Left cardiac atrium (tissue), 4 donors: ENCODE measurements at regions not wholly inside any gene's neighbourhood (a gene's known extent, or its start where the extent isn't known, plus 50 kb on each side); places are given as distances from the start of the nearest gene placed in this dataset.

ENCODE experiments used
- ATAC-seq, 2 donors: fragments of 200-7000 bp; cut with Tn5 transposase; one replicate each; pipeline ENCODE4 v1.9.1; 2020; ENCODE audit warnings: mild to moderate bottlenecking in 2 of 2, moderate library complexity in 2 of 2
- DNase-seq: peaks from one replicate; pipeline ENCODE4 v3.0.0-alpha.2; 2020
- intact Hi-C, 2 donors: fragments of 100-400 bp; cut with DNase I; formaldehyde crosslinking; loops; one replicate each; pipeline versions ENCODE4 v1.14.1 to v1.15.1; 2022 to 2023
- donor health status: DM: no; HTN: yes; CAD: no.
- donor health status: DM: no; HTN: yes; CAD: no; lungs with severe emphysema.
- donor health status: DM: yes; HTN: yes; CAD: no.
- donor health status: Dilated cardiomyopathy.

DNA sequence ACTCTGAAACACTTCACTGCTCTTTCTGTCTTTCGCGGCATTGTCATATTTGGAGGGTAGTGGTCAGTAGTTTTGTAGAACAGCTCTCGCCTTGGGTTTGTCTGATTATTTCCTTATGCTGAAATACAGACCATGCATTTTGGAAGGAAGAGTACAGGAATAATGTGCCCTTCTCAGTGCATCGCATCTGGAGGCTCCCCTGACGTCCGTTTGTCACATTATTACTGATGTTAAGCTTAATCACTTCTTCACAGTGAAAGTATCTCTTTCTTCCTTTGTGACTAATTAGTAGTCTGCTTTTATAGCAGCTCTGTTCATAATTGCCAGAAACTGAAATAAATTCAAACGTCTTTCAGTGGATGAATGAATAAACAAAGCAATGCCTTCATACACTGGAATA is 85.7 kb upstream of the CXADR start:
- DNase-seq (no peak), ATAC-seq (no peak)
- intact Hi-C loops = no loop called here

DNA sequence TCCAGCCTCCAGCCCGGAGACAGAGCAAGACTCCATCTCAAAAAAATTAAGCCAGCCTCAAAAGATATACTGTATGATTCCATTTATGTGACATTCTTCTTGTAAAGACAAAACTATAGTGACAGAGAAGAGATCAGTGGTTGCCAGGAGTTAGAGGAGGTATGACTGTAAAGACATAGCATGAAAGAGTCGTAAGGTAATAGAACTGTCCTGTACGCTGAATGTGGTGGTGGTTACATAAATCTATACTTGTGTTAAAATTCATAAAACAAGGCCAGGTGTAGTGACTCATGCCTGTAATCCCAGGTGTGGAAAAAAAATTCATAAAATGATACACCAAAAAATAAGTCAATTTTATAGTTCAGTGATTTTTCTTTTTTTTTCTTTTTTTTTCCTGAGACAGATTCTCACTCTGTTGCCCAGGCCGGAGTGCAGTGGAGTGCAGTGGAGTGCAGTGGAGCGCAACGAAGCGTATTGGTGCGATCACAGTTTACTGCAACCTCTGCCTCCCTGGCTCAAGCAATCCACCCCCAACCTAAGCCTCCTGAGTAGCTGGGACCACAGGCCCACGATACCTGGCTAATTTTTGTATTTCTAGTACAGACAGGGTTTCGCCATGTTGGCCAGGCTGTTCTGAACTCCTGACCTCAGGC is 84.9 kb upstream of the CXADR start:
- ATAC-seq (no peak), DNase-seq (no peak)
- intact Hi-C loops = no loop called here

DNA sequence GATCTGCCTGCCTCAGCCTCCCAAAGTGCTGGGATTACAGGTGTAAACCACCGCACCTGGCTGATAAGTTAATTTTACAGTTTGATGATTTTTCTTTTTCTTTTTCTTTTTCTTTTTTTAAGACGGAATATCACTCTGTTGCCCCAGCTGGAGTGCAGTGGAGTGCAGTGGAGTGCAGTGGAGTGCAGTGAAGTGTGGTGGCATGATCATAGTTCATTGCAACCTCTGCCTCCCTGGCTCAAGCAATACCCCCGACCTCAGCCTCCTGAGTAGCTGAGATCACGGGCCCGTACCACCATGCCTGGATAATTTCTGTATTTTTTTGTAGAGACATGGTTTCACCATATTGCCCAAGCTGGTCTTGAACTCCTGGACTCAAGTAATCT is 84.4 kb upstream of the CXADR start:
- intact Hi-C loops = no loop called here
- DNase-seq = no peak

DNA sequence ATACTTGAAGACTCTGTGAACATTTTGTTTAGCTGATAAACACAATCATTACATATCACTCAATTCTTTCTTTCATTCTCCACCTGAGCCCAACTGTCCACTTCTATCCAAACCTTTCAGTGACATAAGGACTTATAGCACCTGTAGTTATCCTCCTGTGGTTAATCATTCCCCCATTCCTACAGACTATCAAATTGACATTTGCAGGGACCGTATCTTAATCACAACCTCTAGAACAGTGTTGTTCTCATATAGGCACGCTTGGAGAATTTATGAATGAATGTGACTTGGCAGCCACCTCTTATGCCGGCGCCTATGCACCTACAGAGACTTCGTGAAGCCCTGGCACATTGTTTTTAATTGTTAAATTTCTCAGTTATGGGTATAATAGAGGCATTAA is 83.9 kb upstream of the CXADR start:
- ATAC-seq = no peak
- no peak for DNase-seq
- intact Hi-C loops = no loop called here

More for the DNA sequence above, 84.4 kb upstream of the CXADR start:
- ATAC-seq = no peak

DNA sequence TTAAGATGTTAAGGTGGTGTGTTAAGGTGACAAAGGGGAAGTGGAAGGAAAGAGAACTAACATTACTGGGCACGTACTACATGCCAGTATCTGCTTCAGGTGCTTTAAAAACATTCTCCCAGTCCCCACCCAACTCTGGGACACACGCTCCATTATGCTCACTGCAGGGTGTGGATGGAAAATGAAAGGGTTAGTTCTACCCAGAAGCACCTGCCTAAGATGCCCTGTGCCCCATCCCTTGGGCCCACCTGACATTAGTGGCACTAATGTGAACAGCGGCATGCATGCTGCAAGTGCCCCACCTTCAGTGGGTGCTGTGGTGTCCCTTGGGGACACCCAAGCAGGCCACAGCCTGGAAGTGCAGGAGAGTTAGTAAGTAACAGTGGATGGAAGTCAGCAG is 82.9 kb upstream of the CXADR start:
- no peak for ATAC-seq
- intact Hi-C loops = no loop called here
- no peak for DNase-seq

DNA sequence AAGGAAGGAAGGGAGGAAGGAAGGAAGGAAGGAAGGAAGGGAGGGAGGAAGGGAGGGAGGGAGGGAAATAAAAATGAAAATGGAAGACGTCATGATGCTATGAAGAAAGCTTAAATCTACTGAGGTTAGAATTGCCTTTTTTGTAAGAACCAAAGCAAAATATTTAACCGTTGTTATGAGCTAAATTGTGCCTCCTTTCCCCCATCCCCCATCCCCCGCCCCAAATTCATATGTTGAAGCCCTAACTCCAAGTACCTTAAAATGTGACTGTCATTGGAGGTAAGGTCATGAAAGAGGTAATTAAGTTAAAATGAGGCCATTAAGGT is 80.1 kb upstream of the CXADR start:
- ATAC-seq = no peak
- DNase-seq = no peak
- intact Hi-C loops = no loop called here

DNA sequence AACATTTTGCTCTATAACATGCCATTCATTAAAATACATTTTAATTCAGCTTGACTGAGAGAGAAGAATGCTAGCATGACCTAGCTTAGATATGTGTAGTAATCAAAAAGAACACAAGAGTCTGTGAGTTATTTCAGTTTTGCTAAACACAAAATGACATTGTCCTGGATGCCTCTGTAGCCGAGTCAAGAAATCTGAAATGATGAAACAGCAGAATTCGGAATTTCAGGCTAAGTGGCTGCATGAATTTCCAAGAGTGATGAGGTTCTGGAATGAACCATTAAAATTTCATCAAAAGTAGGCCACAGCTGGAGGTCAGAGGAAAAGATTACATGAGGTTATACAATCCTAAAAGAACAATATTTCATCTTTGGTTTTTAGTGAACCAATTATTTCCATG is 79.1 kb upstream of the CXADR start:
- DNase-seq (no peak), ATAC-seq (no peak)
- intact Hi-C loops = no loop called here

DNA sequence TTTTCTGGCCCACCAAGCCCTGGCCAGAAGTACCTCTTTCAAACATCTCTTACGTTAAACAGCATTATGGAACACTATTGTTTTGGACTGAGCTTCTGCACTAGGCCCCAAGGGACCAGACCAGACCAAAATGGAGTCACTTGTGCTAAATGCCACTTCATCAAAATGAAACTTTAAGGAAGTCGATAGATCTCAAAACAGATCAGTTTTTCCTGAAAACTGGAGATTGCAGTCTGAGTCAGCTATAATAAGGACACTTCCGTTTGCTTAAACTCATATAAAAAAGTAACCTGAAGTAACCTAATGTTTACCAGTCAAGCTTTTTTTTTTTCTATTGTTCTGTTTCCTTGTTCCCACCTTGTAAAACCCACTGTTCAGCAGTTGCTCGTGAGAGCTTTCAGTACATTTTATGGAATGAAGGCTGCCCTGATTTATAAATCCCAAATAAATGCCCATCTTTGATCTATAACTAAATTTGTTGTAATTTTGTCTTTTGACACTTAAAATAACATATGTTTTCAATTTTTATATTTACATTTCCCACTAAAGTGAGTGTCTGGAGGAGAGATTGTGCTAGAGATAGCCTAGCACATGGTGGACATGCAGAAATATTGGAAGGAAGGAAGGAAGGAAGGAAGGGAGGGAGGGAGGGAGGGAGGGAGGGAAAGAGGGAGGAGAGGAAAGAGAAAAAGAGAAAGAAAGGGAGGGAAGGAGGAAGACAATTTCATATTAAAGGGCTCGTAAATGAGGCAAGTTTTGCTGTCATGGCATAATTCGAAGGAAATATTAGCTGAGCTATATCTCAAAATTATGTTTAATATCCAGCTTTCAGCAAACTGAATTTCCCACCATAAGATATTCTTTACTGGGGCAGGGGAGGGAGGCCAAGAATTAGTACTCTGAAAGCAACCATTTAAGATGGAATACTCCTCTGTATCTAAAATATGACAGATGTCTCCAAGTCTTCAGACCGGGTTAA is 77.0 kb upstream of the CXADR start:
- ATAC-seq (peak in 1 of 2 donors; percentile 20), DNase-seq (no peak)
- intact Hi-C loops = no loop called here

DNA sequence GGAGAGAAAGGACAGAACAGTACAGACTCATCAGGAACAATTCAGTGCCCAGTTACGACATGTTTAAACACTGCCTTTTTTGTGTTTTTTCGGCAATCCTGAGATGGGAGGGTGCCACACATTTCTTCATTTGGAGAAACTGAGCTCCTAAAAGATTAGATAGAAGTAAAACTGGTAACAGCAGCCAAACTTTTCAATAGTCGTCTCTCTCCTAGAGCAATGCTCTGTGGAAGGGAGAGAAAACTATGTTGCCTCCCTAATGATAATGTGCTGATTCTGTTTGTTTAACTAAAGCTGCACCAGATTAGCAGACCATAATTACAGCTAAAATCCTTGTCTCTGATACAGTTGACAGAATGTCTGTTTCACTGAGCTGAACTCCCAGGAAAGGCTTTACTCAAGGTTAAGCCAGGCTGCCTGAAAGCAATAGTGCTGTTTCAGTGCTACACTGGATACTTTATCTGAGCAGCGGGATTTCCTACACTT is 76.2 kb upstream of the CXADR start:
- intact Hi-C loops = no loop called here
- no peak for DNase-seq
- ATAC-seq = peak; percentile 34 to 90

DNA sequence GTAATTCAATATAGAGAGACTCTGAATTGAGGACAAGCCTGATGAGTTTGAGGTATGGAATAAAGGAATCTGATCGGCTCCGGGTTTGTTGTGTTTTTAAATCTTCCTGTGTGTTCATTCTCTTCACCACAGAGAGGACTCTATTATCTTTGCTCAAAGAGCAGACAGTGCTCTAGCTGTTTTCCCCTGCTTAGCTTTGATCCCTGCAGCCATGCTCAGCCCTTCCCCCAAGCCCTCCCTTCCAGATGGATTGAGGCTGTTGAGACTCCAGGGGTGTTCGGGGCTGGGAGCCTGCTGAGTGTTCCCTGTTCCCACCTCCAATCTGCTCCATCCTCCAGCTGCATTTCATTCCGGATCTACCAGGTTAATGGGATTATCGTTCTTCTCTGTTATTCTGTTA is 74.2 kb upstream of the CXADR start:
- DNase-seq = no peak
- intact Hi-C loops = no loop called here
- ATAC-seq = no peak

DNA sequence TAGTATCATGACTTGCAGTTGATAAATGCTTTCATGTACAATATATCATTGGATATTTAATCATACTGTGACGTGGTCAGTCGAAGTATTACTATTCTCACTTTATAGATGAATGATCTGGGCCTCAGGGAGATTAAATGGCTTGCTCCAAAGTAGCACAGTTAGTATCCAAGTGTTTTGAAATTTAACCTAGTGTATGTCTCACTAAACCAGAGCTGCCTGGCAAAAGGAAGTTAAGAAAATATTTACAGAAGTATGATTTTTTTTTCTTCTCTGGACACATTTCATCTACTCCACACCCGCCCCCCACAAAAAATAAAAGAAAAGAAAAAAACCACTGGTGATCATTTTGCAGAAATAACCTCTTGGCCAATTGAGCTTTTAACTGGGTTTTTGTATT is 71.9 kb upstream of the CXADR start:
- ATAC-seq (no peak), DNase-seq (no peak)
- intact Hi-C loops = no loop called here

DNA sequence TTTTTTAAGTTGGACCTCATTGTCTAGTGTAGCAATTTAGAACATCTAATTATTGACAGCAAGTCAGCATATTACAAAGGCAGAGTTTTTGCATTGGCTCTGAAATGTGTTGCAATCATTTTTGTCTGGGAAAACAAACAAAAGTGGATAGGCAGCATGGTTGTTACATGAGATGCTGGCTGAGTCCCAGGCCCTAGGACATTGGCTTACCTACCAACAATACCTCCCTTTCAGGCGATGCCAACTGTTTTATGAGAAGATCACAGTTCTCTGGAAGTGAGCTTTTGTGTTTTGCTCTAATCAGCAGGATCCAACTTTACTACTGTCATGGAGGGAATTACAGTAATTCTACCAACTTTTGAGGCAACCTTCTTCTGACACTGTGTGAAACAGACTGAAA is 71.5 kb upstream of the CXADR start:
- DNase-seq = no peak
- intact Hi-C loops = no loop called here
- no peak for ATAC-seq

DNA sequence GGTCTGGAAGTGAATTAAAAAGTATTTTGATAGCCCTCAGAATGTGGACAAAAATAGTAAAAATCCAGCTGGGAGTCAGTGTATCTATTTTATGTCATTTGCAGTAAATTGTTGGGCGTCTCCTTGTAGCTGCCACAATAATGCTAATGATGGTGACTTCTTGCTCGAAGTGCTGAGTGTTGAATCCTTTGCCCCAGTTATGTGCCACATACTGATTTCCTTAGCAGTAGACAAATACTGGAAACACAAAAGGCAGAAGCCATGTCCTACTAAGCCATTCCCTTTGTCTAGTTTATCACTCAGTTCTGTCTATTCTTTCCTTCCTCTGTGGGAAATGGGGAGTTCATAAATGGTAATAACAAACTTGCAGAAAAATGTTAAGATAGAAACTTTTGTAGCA is 70.7 kb upstream of the CXADR start:
- ATAC-seq (no peak), DNase-seq (no peak)
- intact Hi-C loops = no loop called here

DNA sequence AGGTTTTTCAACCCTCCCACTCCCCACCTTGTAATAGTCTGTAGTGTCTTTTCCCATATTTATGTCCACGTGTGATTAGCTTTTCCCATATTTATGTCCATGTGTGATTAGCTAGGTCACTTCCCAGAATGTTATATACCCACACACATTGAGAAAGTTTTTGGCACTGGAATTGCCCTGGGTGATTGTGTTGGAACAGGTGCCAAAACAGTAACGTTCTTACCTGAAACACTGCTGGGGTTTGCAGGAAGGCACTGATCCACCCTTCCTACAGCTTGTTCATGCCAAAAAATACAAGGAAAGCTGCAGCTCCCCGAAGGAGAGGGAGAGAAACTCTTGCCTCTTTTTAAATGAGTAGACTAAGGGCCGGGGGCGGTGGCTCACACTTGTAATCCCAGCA is 68.0 kb upstream of the CXADR start:
- DNase-seq (no peak), ATAC-seq (peak in 1 of 2 donors; percentile 36)
- intact Hi-C loops = no loop called here

DNA sequence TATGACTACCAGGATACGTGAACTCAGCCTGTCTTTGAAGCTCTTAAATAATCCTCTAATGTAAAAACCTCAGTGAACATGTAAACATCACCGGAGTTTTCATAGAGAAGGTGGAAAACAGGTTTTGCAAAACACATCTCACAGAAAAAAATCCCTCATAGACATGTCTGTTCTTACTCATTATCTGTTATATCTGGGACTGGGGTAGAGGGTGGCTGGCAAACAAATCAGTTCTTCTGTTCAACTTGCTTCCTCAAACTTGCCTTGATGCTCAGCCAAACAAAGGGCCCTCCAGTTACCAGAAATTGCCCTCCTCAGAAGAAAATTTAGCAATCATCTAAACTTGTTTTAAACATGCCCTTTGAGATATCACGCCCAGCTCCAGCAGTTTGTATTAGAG is 66.1 kb upstream of the CXADR start:
- no peak for DNase-seq
- intact Hi-C loops = no loop called here
- no peak for ATAC-seq

DNA sequence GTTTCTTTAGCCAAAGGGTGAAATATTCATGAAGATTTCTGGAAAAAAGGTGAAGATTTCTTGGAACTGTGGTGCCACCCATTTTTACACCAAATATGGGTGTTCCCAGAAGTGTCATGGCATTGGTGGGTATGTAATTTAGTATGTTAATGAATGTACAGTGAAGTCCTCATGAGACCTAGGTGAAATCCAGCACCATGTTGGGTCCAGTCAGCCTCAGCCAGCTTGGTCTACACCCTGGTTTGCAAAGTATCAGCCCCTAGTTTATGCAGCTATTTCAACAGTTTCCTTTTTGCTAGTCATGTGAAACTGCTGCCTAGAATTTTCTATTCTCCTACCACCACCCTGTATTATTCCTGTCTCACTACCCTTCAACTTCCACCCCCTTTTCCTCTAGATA is 63.1 kb upstream of the CXADR start:
- intact Hi-C loops = no loop called here
- no peak for DNase-seq
- no peak for ATAC-seq

DNA sequence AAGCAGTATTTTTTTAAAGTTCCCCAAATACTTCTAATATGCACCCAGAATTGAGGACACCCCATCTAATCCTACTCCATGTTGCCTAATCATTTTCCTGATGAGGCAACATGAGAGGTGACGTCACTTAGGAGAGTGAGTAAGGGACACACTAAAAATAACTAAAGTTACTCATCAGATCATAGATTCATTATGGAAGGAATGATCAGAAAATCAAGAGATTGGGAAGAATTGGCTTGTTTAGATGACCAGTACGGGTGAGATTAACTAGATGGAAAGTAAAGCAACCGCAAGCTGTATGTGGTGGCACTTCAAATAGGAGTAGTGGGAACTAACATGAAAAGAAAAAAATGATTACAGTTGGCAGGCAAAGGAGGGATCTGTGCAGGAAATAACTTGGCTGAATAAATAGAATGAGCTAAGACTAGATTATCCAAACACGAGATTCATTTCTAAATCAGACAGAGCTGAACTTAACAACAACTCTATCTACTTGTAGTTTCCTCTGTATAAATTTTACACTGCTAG is 61.4 kb upstream of the CXADR start:
- DNase-seq (no peak), ATAC-seq (peak; percentile 51 to 73)
- intact Hi-C loops = no loop called here

DNA sequence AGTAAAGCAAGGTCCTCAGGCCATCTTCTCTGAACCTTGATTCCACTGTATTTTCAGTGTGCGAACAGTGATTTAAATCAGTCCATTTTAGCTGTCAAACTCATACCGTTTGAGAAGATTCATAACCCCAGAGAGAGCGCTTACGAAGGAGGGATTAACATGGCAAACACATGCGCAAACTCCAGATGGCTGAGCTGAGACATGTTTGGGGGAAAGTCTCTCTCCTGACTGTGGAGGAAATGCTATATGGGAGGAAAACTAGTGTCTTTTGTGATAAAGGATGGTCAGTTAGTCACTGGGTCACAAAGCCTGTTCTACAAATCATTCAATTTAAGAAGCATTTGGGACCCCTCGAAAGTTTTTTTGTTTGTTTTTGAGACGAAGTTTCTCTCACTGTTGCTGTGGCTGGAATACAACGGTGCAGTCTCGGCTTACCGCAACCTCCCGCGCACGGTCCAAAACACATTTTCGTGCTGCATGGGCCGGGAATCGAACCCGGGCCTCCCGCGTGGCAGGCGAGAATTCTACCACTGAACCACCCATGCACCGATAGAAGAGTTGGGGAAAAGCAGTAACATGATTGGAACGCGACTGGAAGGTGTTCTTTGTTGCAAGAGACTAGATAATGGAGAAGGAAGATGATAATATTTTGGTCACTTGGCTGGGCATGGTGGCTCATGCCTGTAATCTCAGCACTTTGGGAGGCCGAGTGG is 58.4 kb upstream of the CXADR start:
- ATAC-seq (peak; percentile 78 to 92), DNase-seq (peak; percentile 58)
- intact Hi-C loops = no loop called here

DNA sequence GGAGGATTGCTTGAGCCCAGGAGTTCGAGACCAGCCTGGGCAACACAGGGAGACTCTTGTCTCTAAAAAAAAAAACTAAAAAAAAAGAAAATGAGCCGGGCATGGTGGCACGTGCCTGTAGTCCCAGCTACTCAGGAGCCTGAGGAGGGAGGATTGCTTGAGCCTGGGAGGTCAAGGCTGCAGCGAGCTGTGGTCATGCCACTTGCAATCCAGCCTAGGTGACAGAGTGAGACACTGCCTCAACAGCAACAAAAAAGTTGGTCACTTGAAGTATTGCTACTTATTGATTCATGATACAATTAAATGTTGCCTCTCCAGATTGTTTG is 57.9 kb upstream of the CXADR start:
- DNase-seq (no peak), ATAC-seq (no peak)
- intact Hi-C loops = no loop called here

DNA sequence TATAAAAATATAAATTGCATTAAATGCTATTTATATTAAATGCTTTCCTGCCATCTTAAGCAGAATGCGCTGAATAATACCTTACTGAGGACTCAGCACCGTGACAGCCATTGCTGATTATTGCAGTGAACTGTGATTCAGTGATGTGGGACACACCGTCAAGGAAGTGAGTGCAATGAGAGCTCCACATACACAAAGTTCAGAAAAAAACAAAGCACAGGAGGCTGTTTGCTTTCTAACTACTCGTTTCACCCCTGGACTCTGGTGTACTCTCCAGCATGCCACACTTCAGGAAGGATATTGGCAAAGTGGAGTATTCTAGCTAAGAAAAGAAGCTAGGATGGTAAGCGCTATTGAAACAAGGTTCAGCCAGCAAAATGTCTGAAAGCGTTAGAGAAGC is 57.4 kb upstream of the CXADR start:
- DNase-seq (no peak), ATAC-seq (no peak)
- intact Hi-C loops = no loop called here
